GM10266 (cell line): ENCODE measurements at regions not wholly inside any gene's neighbourhood (a gene's known extent, or its start where the extent isn't known, plus 50 kb on each side); places are given as distances from the start of the nearest gene placed in this dataset.
"Not testable (repeated sequence)": the region's sequence is repeated elsewhere in the genome, so short reads cannot be mapped to it uniquely, and the experiment has no call there.

Source experiments
- DNase-seq: peaks from one replicate; pipeline ENCODE4 v3.0.0; 2012; ENCODE audit errors: extremely low spot score
- CTCF ChIP-seq: IDR thresholded peaks from 2 replicates; pipeline ENCODE4 v1.5.1; 2012; ENCODE audit warnings: mild to moderate bottlenecking, low read depth; ENCODE audit not compliant: control insufficient read depth, insufficient read depth; ENCODE audit errors: missing control alignments

DNA sequence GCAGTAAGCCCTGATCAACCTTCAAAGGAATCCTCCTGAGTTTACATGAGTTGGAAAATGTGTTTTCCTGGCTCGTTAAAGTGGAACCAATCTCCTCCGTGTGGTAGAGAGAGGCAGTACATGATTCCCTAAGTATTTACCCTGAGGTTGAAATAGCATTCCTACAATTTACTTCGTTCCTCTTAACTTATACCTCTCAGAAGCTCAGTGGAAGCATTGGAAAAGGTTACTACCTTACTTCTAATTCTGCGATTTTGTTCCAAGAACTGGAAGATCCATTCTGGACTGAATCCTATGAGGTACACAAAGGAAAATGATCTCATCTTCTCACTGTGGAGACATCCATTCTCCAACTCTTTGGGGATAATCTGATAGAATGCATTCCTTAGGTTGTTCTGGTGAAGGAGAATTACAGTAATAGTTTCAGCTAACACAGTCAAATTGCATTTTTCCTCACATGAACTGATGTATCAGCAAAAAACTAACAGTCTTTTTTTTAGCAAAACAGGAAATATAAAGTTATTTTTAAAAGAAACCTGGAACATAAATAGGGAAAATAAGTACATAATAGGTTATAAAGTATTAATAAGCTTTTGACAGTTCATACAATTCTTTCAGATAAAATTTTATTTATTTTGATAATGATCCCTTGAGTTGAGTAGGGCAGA is 475.6 kb downstream of the PDZRN4 start:
- no peak for TF ChIP-seq CTCF
- no peak for DNase-seq

- DNase-seq: no peak
- no peak for TF ChIP-seq CTCF
These were observed 473.1 kb downstream of the PDZRN4 start for GRCh38 chr12:41661141-41661765.

DNA sequence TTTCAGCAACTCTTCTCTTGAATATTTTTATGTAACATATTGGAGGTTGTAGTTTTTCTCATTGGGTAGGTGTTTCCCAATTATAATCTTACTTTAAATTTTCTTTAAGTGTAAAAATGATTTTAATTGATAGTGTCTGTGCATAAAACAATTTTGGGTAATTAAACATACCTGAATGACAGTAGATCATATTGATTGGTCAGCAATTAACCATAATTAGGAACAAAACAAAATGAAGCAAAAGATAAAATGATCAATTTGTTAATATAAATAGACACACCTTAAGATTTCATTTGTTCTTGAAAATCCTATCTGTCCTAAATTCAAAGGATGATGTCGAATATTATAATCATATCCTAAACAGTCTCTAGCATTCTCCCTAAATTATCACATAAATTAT is 468.3 kb downstream of the PDZRN4 start:
- no peak for DNase-seq
- TF ChIP-seq CTCF: no peak

DNA sequence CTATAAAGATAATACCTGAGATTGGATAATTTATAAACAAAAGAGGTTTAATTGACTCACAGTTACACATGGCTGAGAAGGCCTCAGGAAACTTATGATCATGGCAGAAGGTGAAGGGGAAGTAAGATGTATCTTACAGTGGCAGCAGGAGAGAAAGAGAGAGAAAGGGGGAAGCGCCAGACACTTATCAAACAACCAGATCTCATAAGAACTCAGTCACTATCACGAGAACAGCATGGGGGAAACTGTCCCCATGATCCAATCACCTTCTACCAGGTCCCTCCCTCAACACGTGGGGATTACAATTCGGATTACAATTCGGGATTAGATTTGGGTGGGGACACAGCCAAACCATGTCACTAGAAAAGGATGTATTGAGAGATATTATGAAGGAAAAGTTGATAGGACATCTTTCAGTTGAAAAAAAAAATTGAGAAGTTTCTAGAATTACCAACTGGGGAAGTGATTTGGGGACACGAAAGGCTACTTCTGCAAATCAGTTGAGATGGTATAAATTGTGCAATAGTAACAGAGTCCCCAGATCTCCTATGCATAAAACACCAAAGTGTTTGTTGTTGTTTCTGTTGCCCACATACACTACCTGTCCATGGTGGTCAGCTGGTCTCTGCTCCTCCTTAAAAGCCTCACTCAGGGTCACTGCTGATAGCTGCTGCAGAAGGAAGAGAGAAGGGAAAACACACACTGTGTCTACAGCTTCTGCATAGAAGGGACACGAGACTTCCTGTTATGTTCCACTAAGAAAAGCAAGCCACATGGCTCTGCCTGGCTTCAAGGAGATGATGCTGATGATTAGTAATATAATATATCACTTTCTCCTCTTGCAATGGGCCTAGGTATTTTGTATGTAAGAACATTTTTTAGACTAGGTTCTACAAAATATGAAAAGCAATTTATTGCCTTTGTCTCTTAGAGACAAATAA is 465.5 kb downstream of the PDZRN4 start:
- no peak for DNase-seq
- TF ChIP-seq CTCF: no peak

DNA sequence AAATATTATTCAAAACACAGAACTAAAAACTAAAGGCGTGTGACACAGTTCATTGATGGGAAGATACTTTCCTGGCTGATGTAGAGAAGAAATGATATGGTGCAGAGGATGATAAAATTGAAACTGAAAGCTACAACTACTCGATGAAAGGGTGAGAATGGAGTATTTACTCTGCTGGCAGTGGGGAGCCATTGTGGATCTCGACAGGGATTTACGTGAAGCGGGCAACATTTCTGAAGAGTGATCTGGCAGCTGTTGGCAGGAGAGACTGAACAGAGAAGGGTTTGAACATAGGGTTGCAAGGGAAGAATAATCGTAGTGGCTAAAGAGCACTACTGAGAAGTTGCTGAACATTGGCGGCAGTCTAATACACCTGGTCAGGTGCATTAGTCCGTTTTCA is 464.9 kb downstream of the PDZRN4 start:
- no peak for DNase-seq
- TF ChIP-seq CTCF: no peak

GRCh38 chr12:41645624-41646023 is 457.5 kb downstream of the PDZRN4 start:
- no peak for DNase-seq

DNA sequence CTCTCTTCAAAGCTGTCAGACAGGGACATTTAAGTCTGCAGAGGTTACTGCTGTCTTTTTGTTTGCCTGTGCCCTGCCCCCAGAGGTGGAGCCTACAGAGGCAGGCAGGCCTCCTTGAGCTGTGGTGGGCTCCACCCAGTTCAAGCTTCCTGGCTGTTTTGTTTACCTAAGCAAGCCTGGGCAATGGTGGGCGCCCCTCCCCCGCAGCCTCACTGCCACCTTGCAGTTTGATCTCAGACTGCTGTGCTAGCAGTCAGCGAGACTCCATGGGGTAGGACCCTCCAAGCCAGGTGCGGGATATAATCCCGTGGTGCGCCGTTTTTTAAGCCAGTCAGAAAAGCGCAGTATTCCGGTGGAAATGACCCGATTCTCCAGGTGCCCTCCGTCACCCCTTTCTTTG is 454.7 kb downstream of the PDZRN4 start:
- DNase-seq: not testable (repeated sequence)

More at GRCh38 chr12:41645624-41646023, 457.5 kb downstream of the PDZRN4 start:
- no peak for TF ChIP-seq CTCF
